Neural cell (in vitro differentiated cells): ENCODE measurements at regions not wholly inside any gene's neighbourhood (a gene's known extent, or its start where the extent isn't known, plus 50 kb on each side); places are given as distances from the start of the nearest gene placed in this dataset.

Source experiments
- H2AFZ ChIP-seq: fragments of 200-600, 300-800 bp; sonication (generic), shearing (Covaris generic); 2 replicates; pipeline ENCODE4 v1.6.0; 2014; ENCODE audit warnings: low read depth, mild to moderate bottlenecking, antibody characterized with exemption, low read length, moderate library complexity
- H3F3A ChIP-seq: fragments of 200-600 bp; shearing (Covaris generic); 2 replicates; pipeline ENCODE4 v1.6.1; 2016; ENCODE audit warnings: mild to moderate bottlenecking, moderate library complexity, mixed read lengths, antibody characterized with exemption, low read length; ENCODE audit not compliant: insufficient read depth, poor library complexity, severe bottlenecking
- H3K27ac ChIP-seq: fragments of 200-600, 300-800 bp; sonication (generic), shearing (Covaris generic); 2 replicates; pipeline ENCODE4 v1.5.1; 2014; ENCODE audit warnings: mild to moderate bottlenecking, low read length, moderate library complexity
- H3K27me3 ChIP-seq: fragments of 300-800, 200-600 bp; sonication (generic), shearing (Covaris generic); 2 replicates; pipeline ENCODE4 v1.6.0; 2014; ENCODE audit warnings: mild to moderate bottlenecking, low read depth, low read length, moderate library complexity; ENCODE audit not compliant: insufficient read depth
- H3K36me3 ChIP-seq: fragments of 300-800, 200-600 bp; sonication (generic), shearing (Covaris generic); 2 replicates; pipeline ENCODE4 v1.5.1; 2014; ENCODE audit warnings: mild to moderate bottlenecking, antibody characterized with exemption, low read length, moderate library complexity; ENCODE audit not compliant: insufficient read depth
- H3K4me2 ChIP-seq: fragments of 300-800, 200-600 bp; sonication (generic), shearing (Covaris generic); 2 replicates; pipeline ENCODE4 v1.6.0; 2014; ENCODE audit warnings: mild to moderate bottlenecking, low read length
- H3K4me3 ChIP-seq: fragments of 300-800, 200-600 bp; sonication (generic), shearing (Covaris generic); 2 replicates; pipeline ENCODE4 v1.5.1; 2014; ENCODE audit warnings: mild to moderate bottlenecking, low read length, moderate library complexity
- H3K79me2 ChIP-seq: fragments of 200-600 bp; shearing (Covaris generic); replicated peaks from 2 replicates; pipeline ENCODE4 v1.6.0; 2014; ENCODE audit warnings: mild to moderate bottlenecking, low read length, moderate library complexity; ENCODE audit not compliant: insufficient read depth
- H3K9ac ChIP-seq: fragments of 300-800, 200-600 bp; sonication (generic), shearing (Covaris generic); 2 replicates; pipeline ENCODE4 v1.6.1; 2016; ENCODE audit warnings: mild to moderate bottlenecking, low read length, mixed read lengths
- H3K9me2 ChIP-seq: fragments of 200-600 bp; shearing (Covaris generic); 2 replicates; pipeline ENCODE4 v1.6.1; 2016; ENCODE audit warnings: mild to moderate bottlenecking, low read length, mixed read lengths; ENCODE audit not compliant: insufficient read depth
- H3K9me3 ChIP-seq: fragments of 200-600, 300-800 bp; sonication (generic), shearing (Covaris generic); 2 replicates; pipeline ENCODE4 v1.6.1; 2016; ENCODE audit warnings: mild to moderate bottlenecking, mixed run types, low read length, moderate library complexity, mixed read lengths
- H4K20me1 ChIP-seq: fragments of 200-600 bp; shearing (Covaris generic); 2 replicates; pipeline ENCODE4 v1.6.1; 2016; ENCODE audit warnings: mild to moderate bottlenecking, mixed run types; ENCODE audit not compliant: insufficient read depth
- EP300 ChIP-seq: fragments of 450-650 bp; conservative IDR thresholded peaks from 2 replicates; pipeline ENCODE4 v1.6.1; 2014; ENCODE audit warnings: antibody characterized with exemption, mild to moderate bottlenecking, moderate library complexity; ENCODE audit not compliant: poor library complexity, severe bottlenecking
- EZH2 ChIP-seq: fragments of 200-600, 300-800 bp; shearing (Covaris generic), sonication (generic); IDR thresholded peaks from 2 replicates; pipeline ENCODE4 v1.6.1; 2014; ENCODE audit warnings: antibody characterized with exemption, low read length, borderline replicate concordance, mild to moderate bottlenecking; ENCODE audit not compliant: insufficient read depth, poor library complexity, severe bottlenecking
- MXI1 ChIP-seq: fragments of 450-650 bp; conservative IDR thresholded peaks from 2 replicates; pipeline ENCODE4 v1.6.1; 2014; ENCODE audit warnings: antibody characterized with exemption, mild to moderate bottlenecking; ENCODE audit not compliant: poor library complexity, severe bottlenecking
- POLR2AphosphoS5 ChIP-seq: IDR thresholded peaks from 2 replicates; pipeline ENCODE4 v1.6.1; 2012
- RAD21 ChIP-seq: fragments of 450-650 bp; conservative IDR thresholded peaks from 2 replicates; pipeline ENCODE4 v1.6.1; 2014; ENCODE audit warnings: antibody characterized with exemption, mild to moderate bottlenecking, moderate library complexity
- REST ChIP-seq: IDR thresholded peaks from 2 replicates; pipeline ENCODE4 v1.6.1; 2012; ENCODE audit warnings: borderline replicate concordance
- SMC3 ChIP-seq: fragments of 450-650 bp; conservative IDR thresholded peaks from 2 replicates; pipeline ENCODE4 v1.6.1; 2014; ENCODE audit warnings: antibody characterized with exemption, mild to moderate bottlenecking, moderate library complexity; ENCODE audit not compliant: poor library complexity
- TAF1 ChIP-seq: IDR thresholded peaks from 2 replicates; pipeline ENCODE4 v1.6.1; 2012; ENCODE audit warnings: low read depth
- TF ChIP-seq, protein P1 (sequence below): fragments of 450-650 bp; IDR thresholded peaks from 2 replicates; pipeline ENCODE4 v1.5.1; 2014; ENCODE audit warnings: antibody characterized with exemption, mild to moderate bottlenecking, moderate library complexity; ENCODE audit not compliant: poor library complexity, severe bottlenecking

DNA sequence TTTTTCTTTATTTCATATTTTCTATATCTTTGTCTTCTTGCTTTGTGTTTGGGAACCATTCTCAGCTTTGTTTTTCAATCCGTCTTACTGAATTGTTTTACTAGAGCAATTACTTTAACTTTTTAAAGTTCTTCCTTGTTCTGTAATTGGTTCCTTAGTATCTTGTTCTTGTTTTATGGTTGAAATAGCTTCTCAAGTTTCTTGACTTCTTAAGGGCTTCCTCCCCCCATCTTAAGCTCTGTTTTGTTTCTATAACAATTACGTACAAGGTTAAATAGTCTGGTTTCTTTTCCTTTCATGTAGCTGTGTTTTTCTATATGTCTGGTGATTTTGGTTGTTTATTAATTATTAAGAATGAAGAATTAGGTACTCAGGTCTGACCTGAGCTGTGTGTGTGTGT lies 158.0 kb downstream of the SDHAF3 start:
- Histone ChIP-seq H3K9me3 (no peaks in the 10 kb centered on the region), H3K4me3 (no peak overlapping the region), H3K9ac (no peak overlapping the region), H3K27me3 (no peaks in the 10 kb centered on the region), H4K20me1 (no peaks in the 10 kb centered on the region), H3K27ac (no peak overlapping the region), H3K4me2 (no peak overlapping the region), H3K36me3 (no peaks in the 10 kb centered on the region), H3F3A (no peaks in the 10 kb centered on the region), H3K9me2 (no peaks in the 10 kb centered on the region), H3K79me2 (no peaks in the 10 kb centered on the region), H2AFZ (no peak overlapping the region)
- TF ChIP-seq REST (no peak), MXI1 (no peak), RAD21 (no peak), EP300 (no peak), EZH2 (no peak), SMC3 (no peak), POLR2AphosphoS5 (no peak), TAF1 (no peak)
- TF ChIP-seq, protein P1, sequence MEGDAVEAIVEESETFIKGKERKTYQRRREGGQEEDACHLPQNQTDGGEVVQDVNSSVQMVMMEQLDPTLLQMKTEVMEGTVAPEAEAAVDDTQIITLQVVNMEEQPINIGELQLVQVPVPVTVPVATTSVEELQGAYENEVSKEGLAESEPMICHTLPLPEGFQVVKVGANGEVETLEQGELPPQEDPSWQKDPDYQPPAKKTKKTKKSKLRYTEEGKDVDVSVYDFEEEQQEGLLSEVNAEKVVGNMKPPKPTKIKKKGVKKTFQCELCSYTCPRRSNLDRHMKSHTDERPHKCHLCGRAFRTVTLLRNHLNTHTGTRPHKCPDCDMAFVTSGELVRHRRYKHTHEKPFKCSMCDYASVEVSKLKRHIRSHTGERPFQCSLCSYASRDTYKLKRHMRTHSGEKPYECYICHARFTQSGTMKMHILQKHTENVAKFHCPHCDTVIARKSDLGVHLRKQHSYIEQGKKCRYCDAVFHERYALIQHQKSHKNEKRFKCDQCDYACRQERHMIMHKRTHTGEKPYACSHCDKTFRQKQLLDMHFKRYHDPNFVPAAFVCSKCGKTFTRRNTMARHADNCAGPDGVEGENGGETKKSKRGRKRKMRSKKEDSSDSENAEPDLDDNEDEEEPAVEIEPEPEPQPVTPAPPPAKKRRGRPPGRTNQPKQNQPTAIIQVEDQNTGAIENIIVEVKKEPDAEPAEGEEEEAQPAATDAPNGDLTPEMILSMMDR: no peak

- Histone ChIP-seq H4K20me1 (no peaks in the 10 kb centered on the region), H3K9me3 (no peaks in the 10 kb centered on the region), H2AFZ (no peak overlapping the region), H3K79me2 (no peaks in the 10 kb centered on the region), H3K9ac (no peak overlapping the region), H3K4me2 (no peak overlapping the region), H3K27ac (no peak overlapping the region), H3K9me2 (no peaks in the 10 kb centered on the region), H3K4me3 (no peak overlapping the region), H3K27me3 (no peaks in the 10 kb centered on the region), H3K36me3 (no peaks in the 10 kb centered on the region), H3F3A (no peaks in the 10 kb centered on the region)
- TF ChIP-seq EZH2: no peak
- TF ChIP-seq, protein P1: no peak
- TF ChIP-seq RAD21: no peak
- no peak for TF ChIP-seq REST
- no peak for TF ChIP-seq EP300
- TF ChIP-seq TAF1: no peak
- no peak for TF ChIP-seq POLR2AphosphoS5
- no peak for TF ChIP-seq SMC3
- TF ChIP-seq MXI1: no peak
Observed at GRCh38 chr7:97280950-97281349, 163.5 kb downstream of the SDHAF3 start.
